IPS-NIHi11 (cell line): ENCODE measurements at regions not wholly inside any gene's neighbourhood (a gene's known extent, or its start where the extent isn't known, plus 50 kb on each side); places are given as distances from the start of the nearest gene placed in this dataset.
A peak's percentile ranks its signal among the peaks of the same experiment; 100 is the strongest.

ENCODE experiments used
- DNase-seq: peaks from one replicate; pipeline ENCODE4 v3.0.0; 2012; ENCODE audit warnings: mixed read lengths, low spot score

GRCh38 chrX:121102101-121102500 lies 54.7 kb downstream of the GLUD2 start:
- DNase-seq = no peak

- no peak for DNase-seq
These were observed 56.0 kb downstream of the GLUD2 start for GRCh38 chrX:121103381-121103780.

GRCh38 chrX:121106484-121107235 lies 59.2 kb downstream of the GLUD2 start:
- DNase-seq = no peak

- DNase-seq = no peak
These were observed 62.6 kb downstream of the GLUD2 start for GRCh38 chrX:121109986-121110385.

- no peak for DNase-seq
These were observed 63.1 kb downstream of the GLUD2 start for GRCh38 chrX:121110536-121110935.

GRCh38 chrX:121114691-121115090 lies 67.3 kb downstream of the GLUD2 start:
- DNase-seq = no peak

GRCh38 chrX:121120690-121121605 lies 73.5 kb downstream of the GLUD2 start:
- DNase-seq = no peak

GRCh38 chrX:121122332-121122731 lies 74.9 kb downstream of the GLUD2 start:
- no peak for DNase-seq

- DNase-seq = no peak
These were observed 81.8 kb downstream of the GLUD2 start for GRCh38 chrX:121128925-121129877.

- DNase-seq = no peak
These were observed 85.3 kb downstream of the GLUD2 start for GRCh38 chrX:121132675-121133074.

GRCh38 chrX:121135488-121136207 lies 88.2 kb downstream of the GLUD2 start:
- no peak for DNase-seq

- DNase-seq = no peak
These were observed 98.7 kb downstream of the GLUD2 start for GRCh38 chrX:121146059-121146628.

GRCh38 chrX:121150217-121150616 lies 102.8 kb downstream of the GLUD2 start:
- DNase-seq = no peak

- no peak for DNase-seq
These were observed 103.9 kb downstream of the GLUD2 start for GRCh38 chrX:121151293-121151692.

- no peak for DNase-seq
These were observed 107.5 kb downstream of the GLUD2 start for GRCh38 chrX:121154858-121155404.

GRCh38 chrX:121160987-121161386 lies 113.6 kb downstream of the GLUD2 start:
- no peak for DNase-seq

- DNase-seq = peak; percentile 3
These were observed 114.1 kb downstream of the GLUD2 start for GRCh38 chrX:121161501-121161933.

- no peak for DNase-seq
These were observed 116.0 kb downstream of the GLUD2 start for GRCh38 chrX:121163443-121163842.

GRCh38 chrX:121165930-121166359 lies 118.5 kb downstream of the GLUD2 start:
- DNase-seq = no peak
